HG03378 (cell line): ENCODE measurements at regions not wholly inside any gene's neighbourhood (a gene's known extent, or its start where the extent isn't known, plus 50 kb on each side); places are given as distances from the start of the nearest gene placed in this dataset.

Source experiments
- ATAC-seq: cut with Tn5 transposase; IDR thresholded peaks from one replicate; pipeline ENCODE4 v1.9.1; 2021; ENCODE audit warnings: mild to moderate bottlenecking, moderate library complexity; ENCODE audit not compliant: unreplicated experiment

GRCh38 chr17:79457376-79457775, 153.5 kb downstream of the RBFOX3 start:
- ATAC-seq = no peak

- no peak for ATAC-seq
These were observed 155.2 kb downstream of the RBFOX3 start for GRCh38 chr17:79455636-79456035.

- no peak for ATAC-seq
These were observed 156.0 kb downstream of the RBFOX3 start for GRCh38 chr17:79454826-79455225.

- no peak for ATAC-seq
These were observed 157.4 kb downstream of the RBFOX3 start for GRCh38 chr17:79453481-79453880.

- ATAC-seq = no peak
These were observed 158.1 kb downstream of the RBFOX3 start for GRCh38 chr17:79452706-79453105.

GRCh38 chr17:79451167-79451566, 159.7 kb downstream of the RBFOX3 start:
- ATAC-seq = no peak

- no peak for ATAC-seq
These were observed 164.3 kb downstream of the RBFOX3 start for GRCh38 chr17:79446399-79447009.

GRCh38 chr17:79444198-79444597, 166.7 kb downstream of the RBFOX3 start:
- ATAC-seq = no peak

- no peak for ATAC-seq
These were observed 167.8 kb downstream of the RBFOX3 start for GRCh38 chr17:79443026-79443425.

GRCh38 chr17:79441356-79442160, 169.3 kb downstream of the RBFOX3 start:
- no peak for ATAC-seq

GRCh38 chr17:79440251-79440650, 170.6 kb downstream of the RBFOX3 start:
- ATAC-seq = no peak

- ATAC-seq = no peak
These were observed 171.4 kb downstream of the RBFOX3 start for GRCh38 chr17:79439493-79439892.

- ATAC-seq = no peak
These were observed 172.1 kb downstream of the RBFOX3 start for GRCh38 chr17:79438546-79439334.

- ATAC-seq = no peak
These were observed 172.8 kb downstream of the RBFOX3 start for GRCh38 chr17:79438058-79438457.

GRCh38 chr17:79437081-79437480, 173.8 kb downstream of the RBFOX3 start:
- no peak for ATAC-seq

GRCh38 chr17:79435962-79436361, 174.9 kb downstream of the RBFOX3 start:
- ATAC-seq = no peak

GRCh38 chr17:79435296-79435695, 175.6 kb downstream of the RBFOX3 start:
- ATAC-seq = no peak

GRCh38 chr17:79434215-79434614, 176.6 kb downstream of the RBFOX3 start:
- ATAC-seq = no peak

- no peak for ATAC-seq
These were observed 177.5 kb downstream of the RBFOX3 start for GRCh38 chr17:79433379-79433778.

- ATAC-seq = no peak
These were observed 179.7 kb downstream of the RBFOX3 start for GRCh38 chr17:79431175-79431574.

- no peak for ATAC-seq
These were observed 180.9 kb downstream of the RBFOX3 start for GRCh38 chr17:79429864-79430494.
